Esophagus squamous epithelium (tissue), 4 donors: ENCODE measurements at regions not wholly inside any gene's neighbourhood (a gene's known extent, or its start where the extent isn't known, plus 50 kb on each side); places are given as distances from the start of the nearest gene placed in this dataset.

Experiments
- CTCF ChIP-seq, 6 experiments: fragments of 450-650 bp in 4 of 6; fragments of 200-600 bp in 2 of 6; sonication (generic) in 2 of 6; IDR thresholded peaks; one replicate each; pipeline ENCODE4 v1.5.1; 2016 to 2019; ENCODE audit warnings: antibody characterized with exemption in 6 of 6, mild to moderate bottlenecking in 4 of 6, moderate library complexity in 4 of 6
- POLR2A ChIP-seq, 4 donors: fragments of 450-650 bp; IDR thresholded peaks; one replicate each; pipeline ENCODE4 v1.6.1; 2017; ENCODE audit warnings: antibody characterized with exemption in 4 of 4, mild to moderate bottlenecking in 4 of 4, moderate library complexity in 3 of 4

- no peak for TF ChIP-seq POLR2A (IDR thresholded peaks at IDR 0.05)
- TF ChIP-seq CTCF (IDR thresholded peaks at IDR 0.05): no peak
Observed at GRCh38 chr21:38922474-38923235, 116.9 kb downstream of the ETS2 start.
